NOMO-1 (cell line): ENCODE measurements at regions not wholly inside any gene's neighbourhood (a gene's known extent, or its start where the extent isn't known, plus 50 kb on each side); places are given as distances from the start of the nearest gene placed in this dataset.
"Not testable (repeated sequence)": the region's sequence is repeated elsewhere in the genome, so short reads cannot be mapped to it uniquely, and the experiment has no call there.

Experiments used
- DNase-seq, 2 experiments: peaks; one replicate each; lab custom pipeline; 2025; ENCODE audit not compliant: unreplicated experiment in 2 of 2; lab: John Stamatoyannopoulos, UW

DNA sequence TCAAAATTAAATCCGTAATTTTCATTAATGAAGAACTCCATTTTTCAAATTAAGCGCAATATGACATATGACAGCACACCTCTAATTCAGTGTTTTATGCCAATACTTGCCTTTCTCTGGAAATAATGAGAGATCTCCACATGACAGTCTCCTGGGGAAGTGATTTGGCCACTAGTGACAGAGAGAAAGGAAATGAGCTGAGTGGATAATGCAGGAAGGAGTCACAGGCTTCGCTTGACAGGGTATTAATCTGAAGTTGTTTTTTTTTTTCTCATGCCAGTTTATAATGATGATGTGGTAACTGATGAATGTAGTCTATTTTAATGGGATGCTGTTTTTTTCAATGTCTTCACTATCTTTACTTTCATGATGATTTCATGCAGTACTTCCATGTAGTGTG lies 1079.4 kb upstream of the GYPC start:
- no peak for DNase-seq

DNA sequence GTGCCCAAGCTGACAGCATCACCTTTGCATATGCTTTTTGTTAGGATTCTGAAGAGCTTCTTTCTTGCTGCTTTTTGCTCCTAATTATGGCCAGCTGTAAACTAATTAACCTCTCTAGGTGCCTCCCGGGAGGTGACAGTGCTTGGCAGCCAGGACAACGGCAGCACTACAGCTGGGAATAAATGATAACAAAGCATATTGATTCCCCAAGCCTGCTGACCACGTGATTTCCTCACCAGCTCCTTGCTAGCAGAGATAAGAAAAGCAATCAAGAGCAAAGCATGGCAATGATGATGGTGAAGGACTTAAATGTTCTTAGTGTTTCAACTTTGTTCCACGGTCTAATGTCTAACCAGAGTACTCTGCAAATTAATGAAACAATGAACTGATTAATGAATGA lies 1074.4 kb upstream of the GYPC start:
- no peak for DNase-seq

DNA sequence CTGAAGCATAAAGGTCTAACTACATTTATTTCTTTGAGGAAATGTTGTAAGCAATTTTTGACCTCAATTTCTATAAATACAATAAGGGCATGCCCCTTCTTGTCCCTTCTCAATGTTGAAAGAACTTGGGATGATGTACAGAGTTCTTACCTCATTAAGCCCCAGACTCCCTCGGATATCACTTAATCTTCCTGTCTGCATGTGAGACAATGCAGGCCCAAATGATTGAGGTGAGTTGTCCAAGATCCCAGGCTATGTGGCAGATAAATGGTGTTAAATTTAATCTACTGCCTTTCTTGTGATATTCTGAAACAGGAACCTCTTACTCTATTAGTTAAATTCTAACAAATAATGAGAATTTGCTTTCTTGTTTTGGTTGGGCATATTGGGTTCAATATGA lies 1073.4 kb upstream of the GYPC start:
- no peak for DNase-seq

DNA sequence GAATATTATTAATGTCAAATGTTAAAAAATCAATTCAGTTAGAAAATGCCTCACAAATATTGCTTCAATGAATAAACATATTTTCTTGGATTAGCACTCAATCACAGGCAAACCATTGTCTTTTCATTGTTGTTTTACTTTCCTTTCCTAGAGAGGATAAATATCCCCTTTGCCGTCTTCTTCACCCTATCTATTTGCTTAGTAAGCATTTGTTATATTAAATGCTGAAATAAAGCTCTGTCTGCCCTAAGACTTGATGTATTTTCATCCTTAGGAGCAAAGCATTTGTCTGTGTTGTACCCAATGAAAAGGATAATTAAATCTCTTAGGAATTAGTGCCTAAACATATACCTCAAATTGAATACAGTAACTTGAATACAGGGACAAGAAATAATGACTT lies 1071.2 kb upstream of the GYPC start:
- no peak for DNase-seq

DNA sequence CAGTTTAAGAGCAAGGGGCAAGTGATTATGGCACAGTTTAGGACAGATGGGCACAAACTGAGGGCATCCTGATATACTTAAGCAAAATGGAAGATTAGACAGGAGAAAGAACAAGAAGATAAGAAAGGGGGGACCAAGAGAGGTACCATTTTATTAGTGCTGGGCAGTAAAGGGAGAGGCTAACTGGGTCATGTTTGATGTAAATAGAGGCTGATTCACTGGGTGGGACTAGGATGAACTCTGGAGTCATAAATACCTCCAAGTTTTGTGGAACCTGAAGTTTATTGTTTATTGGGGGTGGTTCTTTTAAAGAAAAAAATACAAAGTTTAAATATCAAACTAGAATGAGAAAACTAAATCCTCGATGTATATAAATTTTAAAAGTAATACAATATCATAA lies 1067.2 kb upstream of the GYPC start:
- no peak for DNase-seq

DNA sequence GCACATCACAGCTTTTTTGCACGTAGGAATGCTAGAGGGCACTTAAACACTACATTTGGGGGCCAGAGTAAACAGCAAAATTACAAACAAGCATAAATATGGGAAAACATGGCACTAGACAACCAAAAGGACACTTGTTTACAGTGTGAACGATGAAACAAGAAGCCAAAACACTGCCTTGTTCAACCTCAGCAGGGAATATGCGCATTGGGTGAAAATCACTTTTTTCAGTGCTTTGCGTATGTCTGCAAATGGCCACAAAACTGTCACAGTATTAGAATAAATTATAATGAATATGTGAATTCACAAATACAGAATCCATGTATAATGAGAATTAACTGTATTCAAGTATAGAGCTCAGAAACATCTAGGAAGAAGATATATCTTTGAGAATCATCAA lies 1064.0 kb upstream of the GYPC start:
- no peak for DNase-seq

DNA sequence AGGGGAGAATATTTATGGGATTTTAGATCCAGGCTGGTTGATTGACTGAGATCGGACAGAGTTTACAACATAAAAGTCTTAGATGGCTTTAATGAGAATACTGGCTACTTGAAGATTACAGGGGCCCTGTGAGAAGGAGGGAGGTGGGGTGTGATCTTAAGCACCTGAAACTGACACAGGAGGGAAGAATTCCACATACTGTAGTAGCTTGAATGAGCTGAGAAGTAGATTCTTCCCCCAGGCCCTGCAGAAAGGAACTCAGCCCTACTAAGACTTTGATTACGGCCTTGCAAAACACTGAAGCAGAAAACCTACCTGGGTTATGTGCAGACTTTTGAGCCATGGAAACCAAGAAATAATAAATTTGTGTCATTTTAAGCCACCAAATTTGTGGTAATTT lies 1062.9 kb upstream of the GYPC start:
- no peak for DNase-seq

DNA sequence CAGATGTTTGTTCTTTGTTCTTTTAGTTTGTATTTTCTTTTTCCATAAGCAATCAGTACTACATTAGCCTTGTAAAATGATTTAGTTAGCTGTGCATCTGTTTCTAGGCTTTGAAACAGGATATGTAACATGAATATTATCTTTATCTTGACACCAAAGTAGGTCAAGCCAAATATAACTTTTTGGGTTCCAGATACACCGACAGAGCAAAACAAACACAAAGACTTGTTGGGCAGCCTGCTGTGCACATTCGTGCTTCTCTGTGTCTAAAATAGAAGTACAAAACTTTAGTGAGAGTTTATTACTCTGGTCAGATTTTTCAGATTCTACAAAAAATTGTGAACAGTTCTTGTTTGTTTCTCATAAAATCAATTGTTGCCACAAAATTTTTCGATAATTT lies 1059.3 kb upstream of the GYPC start:
- no peak for DNase-seq

DNA sequence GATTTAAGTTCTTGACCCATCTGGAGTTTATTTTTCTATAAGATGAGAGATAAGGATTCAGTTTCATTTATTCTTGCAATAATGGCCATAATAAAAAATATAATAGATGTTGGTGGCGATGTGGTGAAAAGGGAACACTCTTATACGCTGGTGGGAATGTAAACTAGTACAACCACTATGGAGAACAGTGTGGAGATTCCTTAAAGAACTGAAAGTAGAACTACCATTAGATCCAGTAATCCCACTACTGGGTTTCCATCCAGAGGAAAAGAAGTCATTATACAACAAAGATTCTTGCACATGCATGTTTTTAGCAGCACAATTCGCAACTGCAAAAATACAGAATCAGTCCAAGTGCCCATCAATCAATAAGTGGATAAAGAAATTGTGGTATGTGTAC lies 1040.5 kb upstream of the GYPC start:
- DNase-seq, result no peak

DNA sequence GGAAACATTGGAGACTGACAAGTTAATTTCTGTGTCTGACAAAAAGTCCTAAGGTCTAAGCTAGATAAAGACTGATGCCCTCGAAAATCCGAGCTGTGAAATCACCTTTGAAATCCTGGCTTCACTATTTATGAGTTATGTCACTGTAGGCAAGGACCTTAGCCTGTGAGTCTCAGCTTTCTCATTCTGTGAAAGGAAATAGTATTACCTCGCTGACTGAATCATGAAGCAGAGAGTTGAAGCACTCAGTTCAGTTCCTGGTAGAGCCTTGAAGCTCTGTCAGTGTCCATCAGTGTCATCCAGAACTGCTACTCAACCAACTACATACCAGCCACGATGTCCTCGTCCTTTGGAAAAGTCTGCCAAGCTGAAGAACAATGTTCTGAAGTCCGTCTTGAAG lies 1025.6 kb upstream of the GYPC start:
- no peak for DNase-seq

DNA sequence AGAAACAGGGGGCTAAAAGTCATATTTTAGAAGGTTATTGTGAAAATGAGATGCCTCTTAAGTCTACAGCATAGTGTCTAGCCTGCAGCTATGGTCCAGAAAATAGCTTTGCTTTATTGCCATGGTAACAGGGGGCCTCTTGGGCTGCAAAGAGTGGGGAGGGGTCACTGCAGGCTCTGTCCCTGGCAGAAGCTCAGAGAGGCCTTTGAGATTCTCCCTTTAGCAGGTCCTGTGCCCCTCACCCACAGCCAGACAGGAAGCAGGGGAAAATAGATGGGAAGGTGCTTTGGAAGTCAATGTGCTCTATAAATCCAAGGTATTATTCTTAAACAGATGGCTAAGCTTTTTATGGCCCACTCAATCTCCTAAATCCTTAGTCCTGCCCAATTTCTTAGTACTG lies 1021.3 kb upstream of the GYPC start:
- DNase-seq, result no peak

DNA sequence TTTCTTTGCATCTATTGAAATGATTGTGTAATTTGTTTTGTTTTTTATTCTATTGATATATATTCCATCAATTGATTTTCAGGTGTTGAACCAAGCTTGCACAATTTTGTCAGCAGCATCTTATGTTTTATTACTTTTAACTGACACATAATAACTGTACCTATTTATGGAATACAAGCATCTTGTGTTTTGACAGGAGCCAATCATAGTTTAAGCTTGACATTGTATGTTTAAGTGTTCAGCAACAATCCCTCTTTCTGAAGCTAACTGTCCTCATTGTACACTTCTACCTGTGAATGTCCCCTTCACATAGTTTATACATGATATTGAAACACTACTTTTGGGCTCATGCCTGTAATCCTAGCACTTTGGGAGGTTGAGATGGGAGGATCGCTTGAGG lies 1017.6 kb upstream of the GYPC start:
- DNase-seq, result no peak

DNA sequence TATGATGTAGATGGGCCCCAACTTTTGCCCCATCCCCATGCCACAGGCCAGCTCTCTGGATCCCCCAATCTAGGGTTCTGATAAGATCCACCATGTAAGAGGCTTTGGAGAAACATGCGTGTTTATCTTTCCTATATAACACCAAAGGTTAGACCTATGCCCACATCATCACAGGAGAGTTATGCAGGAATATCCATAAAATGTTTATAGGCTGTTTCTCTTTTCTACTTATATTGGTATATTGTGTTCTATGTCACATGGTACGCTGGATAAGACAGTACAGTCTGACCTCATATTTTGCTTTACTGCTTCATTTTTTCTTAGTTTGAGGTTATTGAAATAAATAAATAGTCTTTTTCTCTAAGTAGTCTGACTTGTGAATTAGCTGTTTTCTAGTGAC lies 1013.9 kb upstream of the GYPC start:
- no peak for DNase-seq

DNA sequence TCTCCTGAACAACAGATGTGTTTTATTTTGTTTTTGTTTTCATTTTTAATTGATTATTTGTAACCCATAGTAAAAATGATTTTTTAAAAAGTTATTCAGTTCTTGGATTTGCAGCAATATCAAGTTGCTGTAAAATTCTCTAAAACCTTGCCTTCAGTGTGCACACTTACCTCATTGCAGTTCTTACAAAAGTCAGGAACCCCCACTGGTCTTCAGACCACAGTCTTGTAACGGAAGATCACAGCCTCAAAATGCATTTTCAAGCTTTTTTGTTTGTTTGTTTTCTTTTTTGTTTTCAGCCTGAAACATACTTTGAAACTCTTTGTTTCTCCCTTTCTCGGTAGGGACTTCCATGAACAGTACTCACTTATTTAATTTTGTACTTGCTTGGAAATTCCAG lies 1012.8 kb upstream of the GYPC start:
- DNase-seq, result no peak

DNA sequence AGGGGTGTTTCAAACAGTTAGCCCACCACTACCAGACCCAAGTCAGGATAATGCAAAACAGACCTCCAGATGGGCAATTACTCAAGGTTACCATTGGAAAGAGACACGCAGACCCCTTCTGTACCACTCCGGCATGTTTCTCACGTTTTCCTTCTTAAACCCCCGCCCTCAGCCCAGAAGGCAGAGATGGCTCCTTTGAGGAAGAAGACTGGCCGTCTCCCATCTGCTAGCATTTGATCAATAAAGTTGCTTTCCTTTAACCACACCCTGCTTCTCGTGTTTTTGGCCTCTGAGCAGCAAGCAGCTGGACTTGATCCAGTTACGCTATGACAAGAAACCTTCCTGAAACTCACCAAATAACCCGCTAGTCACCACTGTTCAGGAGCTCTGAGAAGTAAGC lies 1012.4 kb upstream of the GYPC start:
- DNase-seq, result no peak

DNA sequence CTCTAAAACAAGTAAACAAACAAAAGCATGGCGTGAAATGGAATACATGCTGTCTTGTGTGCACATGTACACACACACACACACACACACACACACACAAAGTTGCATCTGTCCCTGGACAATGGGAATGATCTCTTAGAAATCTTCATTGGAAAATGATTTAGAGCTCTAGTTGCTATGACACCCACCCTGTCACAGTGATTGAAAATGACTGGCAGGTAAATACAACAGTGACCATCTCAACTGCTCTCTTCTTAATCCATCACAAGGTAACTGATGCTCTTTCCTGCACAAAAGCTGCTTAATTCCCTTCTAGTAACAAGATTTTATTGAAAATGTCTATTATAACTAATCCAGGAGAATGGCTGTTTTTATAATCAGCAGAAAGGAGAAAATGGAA lies 1011.7 kb upstream of the GYPC start:
- DNase-seq, result no peak

DNA sequence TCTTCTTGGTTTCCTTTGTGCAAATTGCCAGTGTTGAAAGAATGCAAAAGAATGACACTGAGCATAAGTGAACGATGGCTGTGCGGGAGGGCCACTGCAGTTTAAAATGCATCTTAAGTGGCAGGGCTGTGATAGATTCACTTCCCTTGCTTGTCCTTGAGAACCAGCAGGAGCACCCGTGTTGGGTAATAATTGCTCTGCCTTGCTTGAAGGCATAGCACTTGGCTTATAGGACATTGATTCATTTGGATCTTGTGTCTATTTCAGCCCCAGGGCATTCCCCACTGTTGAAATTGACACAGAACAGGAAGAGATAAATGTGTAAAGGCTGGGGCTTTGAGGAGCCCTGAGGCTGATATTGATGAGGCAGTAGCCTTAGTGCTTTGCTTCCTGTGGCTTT lies 1003.7 kb upstream of the GYPC start:
- DNase-seq, result no peak

DNA sequence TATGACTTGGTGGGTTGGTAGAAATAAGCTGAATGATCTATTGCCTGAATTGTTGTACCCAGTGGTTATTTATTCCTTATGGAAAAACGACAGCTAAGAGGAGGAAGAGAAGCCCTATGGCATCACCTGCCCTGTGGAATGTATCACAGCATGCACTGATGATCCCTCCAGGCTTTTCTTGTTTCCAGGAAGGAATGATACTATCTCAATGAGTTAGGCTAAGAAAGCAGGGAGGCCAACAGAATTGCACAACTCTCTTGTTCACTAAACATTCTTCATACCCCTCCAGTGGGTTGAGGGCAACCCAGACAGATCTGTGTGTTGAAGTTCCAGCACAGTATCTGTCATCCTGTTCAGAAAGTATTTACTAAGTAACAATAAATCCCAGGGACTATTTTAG lies 1001.7 kb upstream of the GYPC start:
- no peak for DNase-seq

DNA sequence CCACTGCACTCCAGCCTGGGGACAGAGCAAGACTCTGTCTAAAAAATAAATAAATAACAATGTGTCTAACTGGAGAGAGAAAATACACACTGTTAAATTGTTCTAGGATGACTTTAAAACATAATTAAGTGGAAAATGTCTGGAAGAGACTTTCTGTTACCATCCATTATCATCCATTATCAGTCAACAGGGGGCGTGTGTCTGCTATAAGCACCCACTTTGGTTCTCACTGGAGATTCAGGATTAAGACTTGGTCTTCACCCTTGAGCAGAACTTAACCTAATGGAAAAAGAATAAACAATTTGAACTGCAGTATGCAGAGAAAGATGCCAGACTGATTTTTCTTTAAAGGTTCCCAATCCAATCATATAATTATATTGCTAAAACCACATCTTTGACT lies 999.8 kb upstream of the GYPC start:
- no peak for DNase-seq

DNA sequence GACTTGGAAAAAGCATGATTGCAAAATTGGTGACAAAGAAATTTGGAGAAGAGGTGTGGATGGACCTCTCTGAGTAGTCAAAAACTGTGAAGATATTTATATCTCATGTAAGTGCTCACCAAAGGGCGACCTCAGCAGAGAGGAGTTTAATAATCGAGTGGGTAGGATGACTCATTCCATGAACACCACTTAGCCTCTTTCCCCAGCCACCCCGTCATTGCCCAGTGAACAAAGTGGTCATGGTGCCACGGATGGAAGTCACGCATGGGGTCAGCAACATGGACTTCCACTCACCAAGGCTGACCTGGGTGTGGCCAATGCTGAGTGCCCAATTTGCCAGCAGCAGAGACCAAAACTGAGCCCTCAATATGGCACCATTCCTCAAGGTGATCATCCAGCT lies 997.4 kb upstream of the GYPC start:
- no peak for DNase-seq

DNA sequence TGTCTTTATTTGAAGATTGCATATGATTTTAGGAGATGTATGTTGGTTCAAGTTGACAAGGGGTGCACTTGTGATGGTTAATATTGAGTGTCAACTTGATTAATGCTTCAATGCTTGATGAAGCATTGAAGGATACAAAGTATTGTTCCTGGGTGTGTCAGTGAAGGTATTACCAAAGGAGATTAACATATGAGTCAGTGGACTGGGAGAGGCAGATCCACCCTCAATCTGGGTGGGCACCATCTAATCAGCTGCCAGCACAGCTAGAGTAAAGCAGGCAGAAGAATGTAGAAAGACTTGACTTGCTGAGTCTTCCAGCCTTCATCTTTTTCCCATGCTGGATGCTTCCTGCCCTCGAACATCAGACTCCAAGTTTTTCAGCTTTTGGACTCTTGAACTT lies 995.6 kb upstream of the GYPC start:
- not testable (repeated sequence) for DNase-seq

DNA sequence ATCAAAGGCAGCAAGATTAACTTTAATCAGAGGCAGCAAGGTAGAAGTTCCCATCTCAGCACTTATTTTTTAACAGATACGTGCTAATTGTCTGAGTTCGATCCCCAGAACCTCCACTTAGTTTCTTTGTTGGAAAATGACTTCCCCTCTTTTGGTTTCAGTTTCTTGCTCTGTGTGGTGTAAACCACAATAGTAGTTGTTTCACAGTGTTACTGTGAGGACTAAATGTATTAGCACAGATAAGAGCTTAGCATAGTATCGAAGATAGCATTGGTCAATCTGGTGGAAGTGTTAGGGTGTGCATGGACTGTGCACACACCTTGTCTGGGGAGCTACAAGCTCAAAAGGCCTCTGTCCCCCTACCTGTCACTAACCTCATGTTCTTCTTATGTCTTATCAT lies 988.3 kb upstream of the GYPC start:
- DNase-seq, result peak; percentile 1 to 47

DNA sequence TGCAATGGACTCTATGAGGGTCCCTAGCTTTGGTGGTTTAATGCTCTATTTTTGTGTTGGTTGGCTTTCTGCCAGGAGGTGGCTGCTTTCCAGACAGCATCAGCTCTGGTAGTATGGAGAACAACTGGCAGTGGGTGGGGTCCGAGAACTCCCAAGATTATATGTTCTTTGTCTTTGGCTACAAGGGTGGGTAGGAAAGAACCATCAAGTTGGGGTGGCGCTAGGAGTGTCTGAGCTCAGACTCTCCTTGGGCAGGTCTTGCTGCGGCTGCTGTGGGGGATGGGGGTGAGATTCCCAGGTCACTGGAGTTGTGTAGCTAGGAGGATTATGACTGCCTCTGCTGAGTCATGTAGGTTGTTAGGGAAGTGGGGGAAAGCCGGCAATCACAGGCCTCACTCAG lies 976.1 kb upstream of the GYPC start:
- no peak for DNase-seq

DNA sequence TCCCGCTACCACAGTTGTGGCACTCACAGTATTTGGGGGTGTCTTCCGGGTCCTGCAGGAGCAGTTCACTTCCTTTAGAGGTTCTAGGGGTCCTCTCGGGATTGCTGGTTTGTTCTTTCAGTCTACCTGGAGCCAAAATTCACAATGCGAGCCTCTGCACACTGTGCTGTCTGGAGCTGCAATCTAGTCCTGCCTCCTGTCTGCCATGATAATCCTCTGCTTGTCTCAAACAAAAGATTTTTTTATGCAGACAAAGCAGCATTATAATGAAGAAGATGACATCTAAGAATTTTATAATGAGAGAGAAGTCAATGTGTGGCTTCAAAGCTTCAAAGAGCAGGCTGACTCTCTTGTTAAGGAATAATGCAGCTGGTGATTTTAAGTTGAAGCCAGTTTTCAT lies 975.1 kb upstream of the GYPC start:
- no peak for DNase-seq
